CD14-positive monocyte (primary cell): ENCODE measurements at regions not wholly inside any gene's neighbourhood (a gene's known extent, or its start where the extent isn't known, plus 50 kb on each side); places are given as distances from the start of the nearest gene placed in this dataset.

ENCODE experiments used
- DNase-seq, 3 donors: peaks; one replicate each; pipeline ENCODE4 v3.0.0-alpha.2; 2011 to 2022
- H2AFZ ChIP-seq: 2 replicates; pipeline ENCODE4 v1.6.0; 2012; ENCODE audit warnings: mild to moderate bottlenecking, low read depth, low read length, inconsistent platforms; ENCODE audit not compliant: insufficient read depth, poor library complexity, severe bottlenecking
- H3K27ac ChIP-seq, 2 donors: 1 replicate in 1 of 2; 2 replicates in 1 of 2; pipeline ENCODE4 v1.5.1; 2012 to 2013; ENCODE audit warnings: low read length in 2 of 2, control low read depth in 1 of 2, inconsistent platforms in 1 of 2, low read depth in 1 of 2, mild to moderate bottlenecking in 1 of 2
- H3K27me3 ChIP-seq, 2 donors: one replicate each; pipeline versions ENCODE4 v1.6.0 to v1.6.1; 2011 to 2013; ENCODE audit warnings: low read length in 2 of 2; ENCODE audit not compliant: control insufficient read depth in 2 of 2, insufficient read depth in 2 of 2
- H3K36me3 ChIP-seq, 2 donors: replicated peaks in 1 of 2; 1 replicate in 1 of 2; 2 replicates in 1 of 2; pipeline versions ENCODE4 v1.5.1 to v1.6.1; 2012 to 2013; ENCODE audit warnings: low read length in 2 of 2, control low read depth in 1 of 2, inconsistent platforms in 1 of 2, mild to moderate bottlenecking in 1 of 2; ENCODE audit not compliant: insufficient read depth in 2 of 2, control insufficient read depth in 1 of 2
- H3K4me1 ChIP-seq, 2 donors: 1 replicate in 1 of 2; 2 replicates in 1 of 2; pipeline versions ENCODE4 v1.5.1 to v1.6.1; 2012 to 2013; ENCODE audit warnings: low read length in 2 of 2, control low read depth in 1 of 2, inconsistent platforms in 1 of 2, mild to moderate bottlenecking in 1 of 2, moderate library complexity in 1 of 2; ENCODE audit not compliant: insufficient read depth in 2 of 2, control insufficient read depth in 1 of 2
- H3K4me2 ChIP-seq: replicated peaks from 2 replicates; pipeline ENCODE3; 2012; ENCODE audit warnings: low read length, moderate library complexity, mild to moderate bottlenecking; ENCODE audit not compliant: poor library complexity, severe bottlenecking; ENCODE audit errors: extremely low read depth
- H3K4me3 ChIP-seq, 3 experiments: fragments of 200-600 bp in 1 of 3; sonication (generic) in 1 of 3; replicated peaks in 1 of 3; 1 replicate in 2 of 3; 2 replicates in 1 of 3; pipeline ENCODE4 v1.5.1; 2011 to 2013; ENCODE audit warnings: low read length in 3 of 3, mild to moderate bottlenecking in 3 of 3, control low read depth in 2 of 3, low read depth in 2 of 3, inconsistent platforms in 1 of 3, moderate library complexity in 1 of 3
- H3K79me2 ChIP-seq: 2 replicates; pipeline ENCODE4 v1.6.0; 2012; ENCODE audit warnings: mild to moderate bottlenecking, control low read depth, inconsistent platforms, low read length, moderate library complexity; ENCODE audit not compliant: insufficient read depth
- H3K9ac ChIP-seq: 2 replicates; pipeline ENCODE4 v1.6.0; 2017; ENCODE audit warnings: low read length, mild to moderate bottlenecking; ENCODE audit not compliant: insufficient read depth, poor library complexity, severe bottlenecking
- H3K9me3 ChIP-seq, 2 donors: replicated peaks in 1 of 2; 1 replicate in 1 of 2; 2 replicates in 1 of 2; pipeline versions ENCODE4 v1.5.1 to v1.6.1; 2012 to 2013; ENCODE audit warnings: low read length in 2 of 2, control low read depth in 1 of 2; ENCODE audit not compliant: control insufficient read depth in 1 of 2, insufficient read depth in 1 of 2
- H4K20me1 ChIP-seq: 2 replicates; pipeline ENCODE4 v1.6.0; 2012; ENCODE audit warnings: mild to moderate bottlenecking, low read length, control low read depth, moderate library complexity; ENCODE audit not compliant: insufficient read depth
- H3K27ac Mint-ChIP-seq, 7 donors: one replicate each; pipeline ENCODE4 v1.8.0; 2020; ENCODE audit warnings: mild to moderate bottlenecking in 7 of 7, mixed read lengths in 7 of 7, moderate library complexity in 6 of 7, inconsistent platforms in 2 of 7
- H3K27me3 Mint-ChIP-seq, 3 donors: one replicate each; pipeline ENCODE4 v1.8.0; 2021 to 2022; ENCODE audit warnings: low read depth in 3 of 3, mild to moderate bottlenecking in 3 of 3, mixed read lengths in 3 of 3, moderate library complexity in 3 of 3, inconsistent platforms in 1 of 3
- H3K36me3 Mint-ChIP-seq, 2 donors: one replicate each; pipeline ENCODE4 v1.8.0; 2020; ENCODE audit warnings: mixed read lengths in 2 of 2, inconsistent platforms in 1 of 2, mild to moderate bottlenecking in 1 of 2
- H3K4me1 Mint-ChIP-seq: one replicate; pipeline ENCODE4 v1.8.0; 2020; ENCODE audit warnings: mild to moderate bottlenecking, mixed read lengths
- H3K4me3 Mint-ChIP-seq, 2 donors: one replicate each; pipeline ENCODE4 v1.8.0; 2020; ENCODE audit warnings: mild to moderate bottlenecking in 2 of 2, mixed read lengths in 2 of 2, moderate library complexity in 1 of 2
- H3K9me3 Mint-ChIP-seq, 7 donors: one replicate each; pipeline ENCODE4 v1.8.0; 2020 to 2022; ENCODE audit warnings: mixed read lengths in 7 of 7, mild to moderate bottlenecking in 6 of 7, moderate library complexity in 6 of 7, inconsistent platforms in 2 of 7
- CTCF ChIP-seq: fragments of 200-600 bp; IDR thresholded peaks from one replicate; pipeline ENCODE4 v1.8.0; 2022; ENCODE audit warnings: antibody characterized with exemption, mild to moderate bottlenecking
- WGBS: methylation state at CpG from one replicate; pipeline ENCODE4 v1.1.5; 2013; ENCODE audit warnings: missing lambda C conversion rate; ENCODE audit not compliant: insufficient coverage; 5-methylcytosine and 5-hydroxymethylcytosine counted together
- intact Hi-C, 2 donors: fragments of 100-400 bp; cut with micrococcal nuclease; formaldehyde crosslinking; loops; one replicate each; pipeline versions ENCODE4 v1.15.0 to v1.15.1; 2023

GRCh38 chr10:56507033-56507432 lies 146.0 kb upstream of the ZWINT start:
- intact Hi-C loops, result no loop called here
- DNase-seq, result no peak
- H3K4me1 ChIP-seq, result no peaks in the 10 kb centered on the region
- H4K20me1 ChIP-seq, result no peaks in the 10 kb centered on the region
- WGBS, result 79% methylated on average over 2 of the region's 3 CpGs
- H3K27ac ChIP-seq, result no peak overlapping the region
- no peak for TF ChIP-seq CTCF
- no peak overlapping the region for H3K9ac ChIP-seq
- H3K9me3 Mint-ChIP-seq, result peaks cover 0 to 6% (median 2%) of the 10 kb centered on the region in 7 donors
- no peaks in the 10 kb centered on the region for H3K27me3 ChIP-seq
- no peaks in the 10 kb centered on the region for H3K79me2 ChIP-seq
- H3K9me3 ChIP-seq, result peaks cover 0 to 5% of the 10 kb centered on the region in 2 donors
- H3K36me3 ChIP-seq, result no peaks in the 10 kb centered on the region
- no peaks in the 10 kb centered on the region for H3K4me1 Mint-ChIP-seq
- H3K4me2 ChIP-seq, result no peak overlapping the region
- H3K36me3 Mint-ChIP-seq, result no peaks in the 10 kb centered on the region
- H3K27ac Mint-ChIP-seq, result no peak overlapping the region
- H3K4me3 Mint-ChIP-seq, result no peak overlapping the region
- no peaks in the 10 kb centered on the region for H3K27me3 Mint-ChIP-seq
- no peak overlapping the region for H3K4me3 ChIP-seq
- H2AFZ ChIP-seq, result no peak overlapping the region

DNA sequence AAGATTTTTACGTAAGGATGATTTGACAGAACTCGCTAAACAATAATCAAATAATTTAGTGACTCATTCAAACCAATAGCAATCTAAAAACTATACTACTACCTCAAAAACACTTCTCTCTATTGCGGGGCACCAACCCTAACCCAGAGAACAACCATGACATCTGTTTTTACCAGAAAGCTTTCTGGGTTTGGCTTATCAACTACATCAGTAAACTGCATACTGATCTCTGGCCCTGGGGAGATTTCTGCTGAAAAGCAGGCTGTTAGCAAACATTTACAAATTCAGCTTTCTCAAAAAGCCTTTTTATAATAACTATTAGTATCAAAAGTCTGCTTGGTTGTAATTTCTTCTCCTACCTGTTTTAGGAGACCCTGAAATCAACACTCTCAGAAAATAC lies 144.5 kb upstream of the ZWINT start:
- H3K27ac Mint-ChIP-seq, result no peak overlapping the region
- 96% methylated on average over 3 of the region's 3 CpGs for WGBS
- no peak overlapping the region for H3K4me3 ChIP-seq
- DNase-seq, result no peak
- no peak for TF ChIP-seq CTCF
- H3K27me3 ChIP-seq, result no peaks in the 10 kb centered on the region
- no peak overlapping the region for H3K4me3 Mint-ChIP-seq
- H3K27me3 Mint-ChIP-seq, result no peaks in the 10 kb centered on the region
- H3K9ac ChIP-seq, result no peak overlapping the region
- H3K9me3 Mint-ChIP-seq, result peaks cover 0 to 6% (median 2%) of the 10 kb centered on the region in 7 donors
- no peaks in the 10 kb centered on the region for H3K79me2 ChIP-seq
- H3K4me1 ChIP-seq, result no peaks in the 10 kb centered on the region
- H3K4me1 Mint-ChIP-seq, result no peaks in the 10 kb centered on the region
- no peak overlapping the region for H3K27ac ChIP-seq
- H3K36me3 ChIP-seq, result no peaks in the 10 kb centered on the region
- no peak overlapping the region for H2AFZ ChIP-seq
- peaks cover 0 to 5% of the 10 kb centered on the region in 2 donors for H3K9me3 ChIP-seq
- intact Hi-C loops, result no loop called here
- H4K20me1 ChIP-seq, result no peaks in the 10 kb centered on the region
- no peaks in the 10 kb centered on the region for H3K36me3 Mint-ChIP-seq
- no peak overlapping the region for H3K4me2 ChIP-seq
